HepG2 (cell line): ENCODE measurements at regions not wholly inside any gene's neighbourhood (a gene's known extent, or its start where the extent isn't known, plus 50 kb on each side); places are given as distances from the start of the nearest gene placed in this dataset.

ENCODE experiments used
- FOSL1 ChIP-seq: sonication (generic); formaldehyde crosslinking; IDR thresholded peaks from 2 replicates; pipeline ENCODE4 v1.9.0; 2021; ENCODE audit warnings: missing genetic modification reagents, borderline replicate concordance
- MED13 ChIP-seq: sonication (generic); formaldehyde crosslinking; IDR thresholded peaks from 2 replicates; pipeline ENCODE4 v1.5.0; 2020; ENCODE audit warnings: missing genetic modification reagents
- PRPF4 ChIP-seq: fragments of 200-400 bp; formaldehyde crosslinking; IDR thresholded peaks from 2 replicates; pipeline ENCODE4 v1.6.1; 2016; ENCODE audit warnings: low read length, low read depth; ENCODE audit not compliant: poor library complexity, severe bottlenecking
- ZNF282 ChIP-seq: fragments of 450-650 bp; IDR thresholded peaks from 2 replicates; pipeline ENCODE4 v1.6.1; 2018; ENCODE audit not compliant: partially characterized antibody
- TF ChIP-seq, protein P1 (sequence below), 2 experiments: fragments of 450-650 bp in 1 of 2; sonication (generic) in 1 of 2; formaldehyde crosslinking in 1 of 2; IDR thresholded peaks; 2 replicates each; pipeline versions ENCODE4 v1.6.1 to v1.8.0; 2016 to 2022; ENCODE audit warnings: antibody characterized with exemption in 1 of 2, mild to moderate bottlenecking in 1 of 2, missing genetic modification reagents in 1 of 2
- TF ChIP-seq, protein P2 (sequence below): sonication (generic); formaldehyde crosslinking; IDR thresholded peaks from 2 replicates; pipeline ENCODE4 v1.4.0; 2020; ENCODE audit warnings: missing genetic modification reagents, borderline replicate concordance
- TF ChIP-seq, protein P3 (sequence below): IDR thresholded peaks from 2 replicates; pipeline ENCODE4 v1.6.1; 2016; ENCODE audit warnings: low read depth, missing genetic modification reagents, missing compliant biosample characterization

DNA sequence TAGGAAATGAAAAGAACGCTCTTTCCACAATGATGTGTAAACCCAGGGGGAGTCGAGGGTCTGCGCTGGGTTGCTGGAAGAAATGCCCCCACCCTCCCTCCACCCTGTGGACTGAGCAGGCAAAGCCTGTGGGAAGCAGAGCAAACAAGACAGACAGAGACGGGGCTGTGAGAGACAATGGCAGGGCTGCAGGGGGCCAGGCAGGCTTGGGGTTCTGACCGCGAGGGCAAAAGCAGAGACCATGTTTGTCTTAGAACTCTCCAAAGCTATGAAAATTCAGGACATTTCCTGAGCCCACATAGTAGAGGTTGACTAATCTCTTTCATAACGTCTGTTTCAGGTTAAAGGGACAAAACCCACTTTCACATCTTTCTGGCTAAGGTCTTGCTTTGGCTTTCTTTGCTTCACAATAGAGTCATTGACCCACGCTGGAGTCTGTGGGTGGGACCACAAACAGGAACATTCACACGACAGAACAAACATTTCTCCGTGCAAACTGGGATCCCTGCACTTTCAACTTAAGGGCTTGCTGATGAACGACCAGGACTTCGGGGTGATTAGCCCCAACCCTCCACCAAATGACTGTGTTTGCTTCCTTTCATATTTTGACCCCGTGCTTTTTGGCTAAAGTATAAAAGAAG lies 156.0 kb upstream of the TPM1 start (continued):
- TF ChIP-seq, protein P1, sequence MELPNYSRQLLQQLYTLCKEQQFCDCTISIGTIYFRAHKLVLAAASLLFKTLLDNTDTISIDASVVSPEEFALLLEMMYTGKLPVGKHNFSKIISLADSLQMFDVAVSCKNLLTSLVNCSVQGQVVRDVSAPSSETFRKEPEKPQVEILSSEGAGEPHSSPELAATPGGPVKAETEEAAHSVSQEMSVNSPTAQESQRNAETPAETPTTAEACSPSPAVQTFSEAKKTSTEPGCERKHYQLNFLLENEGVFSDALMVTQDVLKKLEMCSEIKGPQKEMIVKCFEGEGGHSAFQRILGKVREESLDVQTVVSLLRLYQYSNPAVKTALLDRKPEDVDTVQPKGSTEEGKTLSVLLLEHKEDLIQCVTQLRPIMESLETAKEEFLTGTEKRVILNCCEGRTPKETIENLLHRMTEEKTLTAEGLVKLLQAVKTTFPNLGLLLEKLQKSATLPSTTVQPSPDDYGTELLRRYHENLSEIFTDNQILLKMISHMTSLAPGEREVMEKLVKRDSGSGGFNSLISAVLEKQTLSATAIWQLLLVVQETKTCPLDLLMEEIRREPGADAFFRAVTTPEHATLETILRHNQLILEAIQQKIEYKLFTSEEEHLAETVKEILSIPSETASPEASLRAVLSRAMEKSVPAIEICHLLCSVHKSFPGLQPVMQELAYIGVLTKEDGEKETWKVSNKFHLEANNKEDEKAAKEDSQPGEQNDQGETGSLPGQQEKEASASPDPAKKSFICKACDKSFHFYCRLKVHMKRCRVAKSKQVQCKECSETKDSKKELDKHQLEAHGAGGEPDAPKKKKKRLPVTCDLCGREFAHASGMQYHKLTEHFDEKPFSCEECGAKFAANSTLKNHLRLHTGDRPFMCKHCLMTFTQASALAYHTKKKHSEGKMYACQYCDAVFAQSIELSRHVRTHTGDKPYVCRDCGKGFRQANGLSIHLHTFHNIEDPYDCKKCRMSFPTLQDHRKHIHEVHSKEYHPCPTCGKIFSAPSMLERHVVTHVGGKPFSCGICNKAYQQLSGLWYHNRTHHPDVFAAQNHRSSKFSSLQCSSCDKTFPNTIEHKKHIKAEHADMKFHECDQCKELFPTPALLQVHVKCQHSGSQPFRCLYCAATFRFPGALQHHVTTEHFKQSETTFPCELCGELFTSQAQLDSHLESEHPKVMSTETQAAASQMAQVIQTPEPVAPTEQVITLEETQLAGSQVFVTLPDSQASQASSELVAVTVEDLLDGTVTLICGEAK (IDR thresholded peaks at IDR 0.05) = no peak
- TF ChIP-seq, protein P1 (CRISPR knock-in tag; IDR thresholded peaks at IDR 0.05) = no peak
- TF ChIP-seq PRPF4 = no peak
- TF ChIP-seq MED13 (CRISPR knock-in tag) = peak; percentile 78; the same call in 1 of the 2 replicates
- TF ChIP-seq, protein P2, sequence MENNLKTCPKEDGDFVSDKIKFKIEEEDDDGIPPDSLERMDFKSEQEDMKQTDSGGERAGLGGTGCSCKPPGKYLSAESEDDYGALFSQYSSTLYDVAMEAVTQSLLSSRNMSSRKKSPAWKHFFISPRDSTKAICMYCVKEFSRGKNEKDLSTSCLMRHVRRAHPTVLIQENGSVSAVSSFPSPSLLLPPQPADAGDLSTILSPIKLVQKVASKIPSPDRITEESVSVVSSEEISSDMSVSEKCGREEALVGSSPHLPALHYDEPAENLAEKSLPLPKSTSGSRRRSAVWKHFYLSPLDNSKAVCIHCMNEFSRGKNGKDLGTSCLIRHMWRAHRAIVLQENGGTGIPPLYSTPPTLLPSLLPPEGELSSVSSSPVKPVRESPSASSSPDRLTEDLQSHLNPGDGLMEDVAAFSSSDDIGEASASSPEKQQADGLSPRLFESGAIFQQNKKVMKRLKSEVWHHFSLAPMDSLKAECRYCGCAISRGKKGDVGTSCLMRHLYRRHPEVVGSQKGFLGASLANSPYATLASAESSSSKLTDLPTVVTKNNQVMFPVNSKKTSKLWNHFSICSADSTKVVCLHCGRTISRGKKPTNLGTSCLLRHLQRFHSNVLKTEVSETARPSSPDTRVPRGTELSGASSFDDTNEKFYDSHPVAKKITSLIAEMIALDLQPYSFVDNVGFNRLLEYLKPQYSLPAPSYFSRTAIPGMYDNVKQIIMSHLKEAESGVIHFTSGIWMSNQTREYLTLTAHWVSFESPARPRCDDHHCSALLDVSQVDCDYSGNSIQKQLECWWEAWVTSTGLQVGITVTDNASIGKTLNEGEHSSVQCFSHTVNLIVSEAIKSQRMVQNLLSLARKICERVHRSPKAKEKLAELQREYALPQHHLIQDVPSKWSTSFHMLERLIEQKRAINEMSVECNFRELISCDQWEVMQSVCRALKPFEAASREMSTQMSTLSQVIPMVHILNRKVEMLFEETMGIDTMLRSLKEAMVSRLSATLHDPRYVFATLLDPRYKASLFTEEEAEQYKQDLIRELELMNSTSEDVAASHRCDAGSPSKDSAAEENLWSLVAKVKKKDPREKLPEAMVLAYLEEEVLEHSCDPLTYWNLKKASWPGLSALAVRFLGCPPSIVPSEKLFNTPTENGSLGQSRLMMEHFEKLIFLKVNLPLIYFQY = no peak
- TF ChIP-seq FOSL1 (CRISPR knock-in tag) = peak; percentile 53; the same call in 1 of the 2 replicates
- TF ChIP-seq, protein P3, sequence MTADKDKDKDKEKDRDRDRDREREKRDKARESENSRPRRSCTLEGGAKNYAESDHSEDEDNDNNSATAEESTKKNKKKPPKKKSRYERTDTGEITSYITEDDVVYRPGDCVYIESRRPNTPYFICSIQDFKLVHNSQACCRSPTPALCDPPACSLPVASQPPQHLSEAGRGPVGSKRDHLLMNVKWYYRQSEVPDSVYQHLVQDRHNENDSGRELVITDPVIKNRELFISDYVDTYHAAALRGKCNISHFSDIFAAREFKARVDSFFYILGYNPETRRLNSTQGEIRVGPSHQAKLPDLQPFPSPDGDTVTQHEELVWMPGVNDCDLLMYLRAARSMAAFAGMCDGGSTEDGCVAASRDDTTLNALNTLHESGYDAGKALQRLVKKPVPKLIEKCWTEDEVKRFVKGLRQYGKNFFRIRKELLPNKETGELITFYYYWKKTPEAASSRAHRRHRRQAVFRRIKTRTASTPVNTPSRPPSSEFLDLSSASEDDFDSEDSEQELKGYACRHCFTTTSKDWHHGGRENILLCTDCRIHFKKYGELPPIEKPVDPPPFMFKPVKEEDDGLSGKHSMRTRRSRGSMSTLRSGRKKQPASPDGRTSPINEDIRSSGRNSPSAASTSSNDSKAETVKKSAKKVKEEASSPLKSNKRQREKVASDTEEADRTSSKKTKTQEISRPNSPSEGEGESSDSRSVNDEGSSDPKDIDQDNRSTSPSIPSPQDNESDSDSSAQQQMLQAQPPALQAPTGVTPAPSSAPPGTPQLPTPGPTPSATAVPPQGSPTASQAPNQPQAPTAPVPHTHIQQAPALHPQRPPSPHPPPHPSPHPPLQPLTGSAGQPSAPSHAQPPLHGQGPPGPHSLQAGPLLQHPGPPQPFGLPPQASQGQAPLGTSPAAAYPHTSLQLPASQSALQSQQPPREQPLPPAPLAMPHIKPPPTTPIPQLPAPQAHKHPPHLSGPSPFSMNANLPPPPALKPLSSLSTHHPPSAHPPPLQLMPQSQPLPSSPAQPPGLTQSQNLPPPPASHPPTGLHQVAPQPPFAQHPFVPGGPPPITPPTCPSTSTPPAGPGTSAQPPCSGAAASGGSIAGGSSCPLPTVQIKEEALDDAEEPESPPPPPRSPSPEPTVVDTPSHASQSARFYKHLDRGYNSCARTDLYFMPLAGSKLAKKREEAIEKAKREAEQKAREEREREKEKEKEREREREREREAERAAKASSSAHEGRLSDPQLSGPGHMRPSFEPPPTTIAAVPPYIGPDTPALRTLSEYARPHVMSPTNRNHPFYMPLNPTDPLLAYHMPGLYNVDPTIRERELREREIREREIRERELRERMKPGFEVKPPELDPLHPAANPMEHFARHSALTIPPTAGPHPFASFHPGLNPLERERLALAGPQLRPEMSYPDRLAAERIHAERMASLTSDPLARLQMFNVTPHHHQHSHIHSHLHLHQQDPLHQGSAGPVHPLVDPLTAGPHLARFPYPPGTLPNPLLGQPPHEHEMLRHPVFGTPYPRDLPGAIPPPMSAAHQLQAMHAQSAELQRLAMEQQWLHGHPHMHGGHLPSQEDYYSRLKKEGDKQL (CRISPR knock-in tag) = no peak
- TF ChIP-seq ZNF282 = no peak
